GM19239 (cell line): ENCODE measurements at regions not wholly inside any gene's neighbourhood (a gene's known extent, or its start where the extent isn't known, plus 50 kb on each side); places are given as distances from the start of the nearest gene placed in this dataset.

Source experiments
- DNase-seq: peaks from one replicate; pipeline ENCODE4 v3.0.0; 2011; ENCODE audit warnings: low spot score; ENCODE audit not compliant: insufficient read length
- FAIRE-seq: peaks from 2 replicates; lab custom pipeline; 2011; peaks lifted over from hg19 to GRCh38; lab: Jason Lieb, UNC

GRCh38 chr16:86789621-86790051, 211.3 kb downstream of the FOXL1 start:
- FAIRE-seq, result no peak
- no peak for DNase-seq

- DNase-seq, result no peak
- no peak for FAIRE-seq
These were observed 213.1 kb downstream of the FOXL1 start for GRCh38 chr16:86791287-86792035.

GRCh38 chr16:86794216-86794864, 216.0 kb downstream of the FOXL1 start:
- FAIRE-seq, result no peak
- DNase-seq, result no peak

- FAIRE-seq, result no peak
- DNase-seq, result no peak
These were observed 219.4 kb downstream of the FOXL1 start for GRCh38 chr16:86797700-86798099.

- DNase-seq, result no peak
- no peak for FAIRE-seq
These were observed 220.1 kb downstream of the FOXL1 start for GRCh38 chr16:86798247-86799041.

GRCh38 chr16:86799367-86799766, 221.0 kb downstream of the FOXL1 start:
- DNase-seq, result no peak
- FAIRE-seq, result no peak

GRCh38 chr16:86800894-86801293, 222.5 kb downstream of the FOXL1 start:
- FAIRE-seq (no peak), DNase-seq (no peak)

- DNase-seq (no peak), FAIRE-seq (no peak)
These were observed 223.7 kb downstream of the FOXL1 start for GRCh38 chr16:86802013-86802412.

GRCh38 chr16:86805188-86805587, 226.8 kb downstream of the FOXL1 start:
- FAIRE-seq (no peak), DNase-seq (no peak)

GRCh38 chr16:86806181-86806837, 228.0 kb downstream of the FOXL1 start:
- no peak for DNase-seq
- no peak for FAIRE-seq

- FAIRE-seq (no peak), DNase-seq (no peak)
These were observed 228.5 kb downstream of the FOXL1 start for GRCh38 chr16:86806838-86807351.

- FAIRE-seq, result no peak
These were observed 230.6 kb downstream of the FOXL1 start for GRCh38 chr16:86808863-86809444.

GRCh38 chr16:86809458-86809955, 231.2 kb downstream of the FOXL1 start:
- DNase-seq, result no peak
- FAIRE-seq, result no peak

More at GRCh38 chr16:86808863-86809444, 230.6 kb downstream of the FOXL1 start:
- no peak for DNase-seq

- no peak for DNase-seq
- FAIRE-seq, result no peak
These were observed 231.7 kb downstream of the FOXL1 start for GRCh38 chr16:86810062-86810461.

GRCh38 chr16:86812363-86812970, 234.1 kb downstream of the FOXL1 start:
- FAIRE-seq (no peak), DNase-seq (no peak)

- FAIRE-seq (no peak), DNase-seq (no peak)
These were observed 235.9 kb downstream of the FOXL1 start for GRCh38 chr16:86814256-86814655.

- no peak for DNase-seq
- no peak for FAIRE-seq
These were observed 238.7 kb downstream of the FOXL1 start for GRCh38 chr16:86816930-86817625.

- no peak for DNase-seq
- FAIRE-seq, result no peak
These were observed 240.6 kb downstream of the FOXL1 start for GRCh38 chr16:86818671-86819532.
